ENCODE measurements at regions not wholly inside any gene's neighbourhood (a gene's known extent, or its start where the extent isn't known, plus 50 kb on each side); places are given as distances from the start of the nearest gene placed in this dataset.
A peak's percentile ranks its signal among the peaks of the same experiment; 100 is the strongest.
"Not testable (repeated sequence)": the region's sequence is repeated elsewhere in the genome, so short reads cannot be mapped to it uniquely, and the experiment has no call there.

- no peak for DNase-seq
Measured at GRCh38 chr17:77087650-77088454, 52.9 kb upstream of the SEC14L1 start.

- peak; percentile 93 to 94 for DNase-seq
Measured at GRCh38 chr17:77088455-77089123, 52.2 kb upstream of the SEC14L1 start.

DNA sequence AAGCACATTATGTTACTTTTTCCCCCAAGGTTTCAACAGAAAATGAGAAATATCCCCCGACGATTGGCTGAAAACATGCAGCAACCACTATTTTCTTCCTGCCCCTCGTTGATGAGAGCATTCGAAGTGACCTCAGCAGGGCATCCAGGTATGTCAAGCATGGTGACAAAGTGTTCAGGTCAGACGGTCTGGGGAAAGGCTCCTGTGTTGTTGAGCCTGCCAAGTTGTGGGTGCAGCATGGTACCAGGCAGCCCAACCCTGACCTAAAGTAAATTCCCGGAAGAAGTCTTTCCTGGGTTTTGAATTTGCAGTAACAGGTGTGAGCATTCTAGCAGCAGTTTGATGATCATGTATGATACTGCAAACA is 51.7 kb upstream of the SEC14L1 start:
- peak in 1 of 2 donors; percentile 40 for DNase-seq

DNA sequence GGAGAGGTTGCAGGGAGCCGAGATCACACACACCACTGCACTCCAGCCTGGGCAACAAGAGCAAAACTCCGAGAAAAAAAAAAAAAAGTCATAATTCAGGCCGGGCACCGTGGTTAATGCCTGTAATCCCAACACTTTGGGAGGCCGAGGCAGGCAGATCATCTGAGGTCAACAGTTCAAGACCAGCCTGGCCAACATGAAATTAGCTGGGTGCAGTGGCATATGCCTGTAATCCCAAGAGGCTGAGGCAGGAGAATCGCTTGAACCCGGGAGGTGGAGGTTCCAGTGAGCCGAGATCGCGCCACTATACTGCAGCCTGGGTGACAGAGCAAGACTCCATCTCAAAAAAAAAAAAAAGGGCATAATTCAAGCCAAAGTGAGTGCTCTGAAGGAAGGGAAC is 50.8 kb upstream of the SEC14L1 start:
- DNase-seq, result not testable (repeated sequence)

GRCh38 chr17:77090476-77090875 is 50.3 kb upstream of the SEC14L1 start:
- no peak for DNase-seq

Data from CD4-positive, alpha-beta T cell treated with Interferon alpha-2 for 1 hour (primary cell).